OCI-LY7 (cell line): ENCODE measurements at regions not wholly inside any gene's neighbourhood (a gene's known extent, or its start where the extent isn't known, plus 50 kb on each side); places are given as distances from the start of the nearest gene placed in this dataset.

Experiments
- BruUV-seq: library from RNA; stranded (reverse); fragments of 400-500 nt; replicated peaks from 2 replicates; lab custom pipeline; 2021; lab: Mats Ljungman, UMichigan
- CTCF ChIA-PET: fragments of 300-600 bp; sonication (Branson Sonifier 250); formaldehyde crosslinking; loops from one replicate; lab custom pipeline; 2022; ENCODE audit warnings: antibody characterized with exemption; ENCODE audit not compliant: unreplicated experiment; lab: Charles Lee
- POLR2A ChIA-PET: fragments of 300-600 bp; sonication (Branson Sonifier 250); formaldehyde crosslinking; loops from one replicate; lab custom pipeline; 2022; ENCODE audit warnings: antibody characterized with exemption; lab: Charles Lee
- DNase-seq: peaks from one replicate; pipeline ENCODE4 v3.0.0-alpha.2; 2015; ENCODE audit warnings: low spot score
- H2AFZ ChIP-seq: fragments of 200-600 bp; sonication (generic), shearing (Covaris generic); 2 replicates; pipeline ENCODE4 v1.6.1; 2014; ENCODE audit warnings: mild to moderate bottlenecking, antibody characterized with exemption, low read length, moderate library complexity
- H3K27ac ChIP-seq: fragments of 200-600 bp; sonication (generic); 2 replicates; pipeline ENCODE4 v1.5.1; 2014; ENCODE audit warnings: mixed run types, low read depth, mild to moderate bottlenecking, moderate library complexity, low read length, inconsistent platforms; ENCODE audit not compliant: poor library complexity, severe bottlenecking
- H3K36me3 ChIP-seq: fragments of 200-600 bp; sonication (generic); 2 replicates; pipeline ENCODE4 v1.6.1; 2014; ENCODE audit warnings: mild to moderate bottlenecking, antibody characterized with exemption, low read length, moderate library complexity, mixed read lengths; ENCODE audit not compliant: insufficient read depth
- H3K4me1 ChIP-seq: fragments of 200-600 bp; sonication (generic); 2 replicates; pipeline ENCODE4 v1.5.1; 2014; ENCODE audit warnings: mild to moderate bottlenecking, low read length; ENCODE audit not compliant: insufficient read depth, poor library complexity, severe bottlenecking
- H3K4me2 ChIP-seq: fragments of 200-600 bp; sonication (generic); 2 replicates; pipeline ENCODE4 v1.6.1; 2014; ENCODE audit warnings: mild to moderate bottlenecking, low read length
- H3K4me3 ChIP-seq: fragments of 200-600 bp; sonication (generic); 2 replicates; pipeline ENCODE4 v1.5.1; 2014; ENCODE audit warnings: mild to moderate bottlenecking, low read depth, low read length; ENCODE audit not compliant: poor library complexity, severe bottlenecking
- H3K79me2 ChIP-seq: fragments of 200-600 bp; sonication (generic); 2 replicates; pipeline ENCODE4 v1.6.1; 2016; ENCODE audit warnings: low read depth, mild to moderate bottlenecking, low read length, moderate library complexity, mixed read lengths; ENCODE audit not compliant: insufficient read depth
- H3K9me2 ChIP-seq: fragments of 200-600 bp; sonication (generic); 2 replicates; pipeline ENCODE4 v1.6.1; 2016; ENCODE audit warnings: mild to moderate bottlenecking, low read length, mixed read lengths; ENCODE audit not compliant: insufficient read depth
- H3K9me3 ChIP-seq: fragments of 200-600 bp; sonication (generic); 2 replicates; pipeline ENCODE4 v1.6.1; 2014; ENCODE audit warnings: mild to moderate bottlenecking, mixed run types, low read length, mixed read lengths
- H4K20me1 ChIP-seq: fragments of 200-600 bp; sonication (generic); 2 replicates; pipeline ENCODE4 v1.6.1; 2014; ENCODE audit warnings: mild to moderate bottlenecking, antibody characterized with exemption, low read length, moderate library complexity, mixed read lengths; ENCODE audit not compliant: insufficient read depth
- EZH2phosphoT487 ChIP-seq: fragments of 200-600 bp; sonication (generic); IDR thresholded peaks from 2 replicates; pipeline ENCODE4 v1.6.1; 2018; ENCODE audit warnings: low read depth, borderline replicate concordance, mild to moderate bottlenecking, mixed run types, antibody characterized with exemption, low read length, moderate library complexity, mixed read lengths
- intact Hi-C: fragments of 100-400 bp; cut with micrococcal nuclease; formaldehyde crosslinking; loops from one replicate; pipeline ENCODE4 v1.10.0; 2022; ENCODE audit not compliant: unreplicated experiment
- TF ChIP-seq, protein P1 (sequence below): fragments of 200-600 bp; sonication (generic); conservative IDR thresholded peaks from 2 replicates; pipeline ENCODE4 v1.5.1; 2014; ENCODE audit warnings: mild to moderate bottlenecking, antibody characterized with exemption, low read length, moderate library complexity, mixed read lengths

DNA sequence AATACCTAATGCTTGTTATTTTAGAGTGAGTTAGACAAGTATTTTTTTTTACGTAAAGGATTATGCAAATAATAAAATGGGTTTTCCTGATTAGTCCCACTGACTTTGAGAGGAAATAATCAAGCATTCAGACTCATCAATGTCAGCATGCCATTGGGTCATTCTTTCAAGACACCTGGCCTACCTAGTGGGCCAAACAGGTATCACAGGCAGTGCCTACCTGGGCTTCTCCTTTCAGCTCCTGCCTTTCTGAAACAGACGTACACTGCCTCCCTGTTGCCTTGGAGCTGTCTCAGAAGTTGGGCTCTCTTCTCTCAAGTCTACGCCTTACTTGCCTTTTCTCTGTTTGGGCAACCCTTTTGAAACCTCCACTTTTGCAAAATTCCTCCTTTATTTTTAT lies 545.6 kb downstream of the SNAPC1 start:
- TF ChIP-seq, protein P1, sequence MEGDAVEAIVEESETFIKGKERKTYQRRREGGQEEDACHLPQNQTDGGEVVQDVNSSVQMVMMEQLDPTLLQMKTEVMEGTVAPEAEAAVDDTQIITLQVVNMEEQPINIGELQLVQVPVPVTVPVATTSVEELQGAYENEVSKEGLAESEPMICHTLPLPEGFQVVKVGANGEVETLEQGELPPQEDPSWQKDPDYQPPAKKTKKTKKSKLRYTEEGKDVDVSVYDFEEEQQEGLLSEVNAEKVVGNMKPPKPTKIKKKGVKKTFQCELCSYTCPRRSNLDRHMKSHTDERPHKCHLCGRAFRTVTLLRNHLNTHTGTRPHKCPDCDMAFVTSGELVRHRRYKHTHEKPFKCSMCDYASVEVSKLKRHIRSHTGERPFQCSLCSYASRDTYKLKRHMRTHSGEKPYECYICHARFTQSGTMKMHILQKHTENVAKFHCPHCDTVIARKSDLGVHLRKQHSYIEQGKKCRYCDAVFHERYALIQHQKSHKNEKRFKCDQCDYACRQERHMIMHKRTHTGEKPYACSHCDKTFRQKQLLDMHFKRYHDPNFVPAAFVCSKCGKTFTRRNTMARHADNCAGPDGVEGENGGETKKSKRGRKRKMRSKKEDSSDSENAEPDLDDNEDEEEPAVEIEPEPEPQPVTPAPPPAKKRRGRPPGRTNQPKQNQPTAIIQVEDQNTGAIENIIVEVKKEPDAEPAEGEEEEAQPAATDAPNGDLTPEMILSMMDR: no peak
- no peak for TF ChIP-seq EZH2phosphoT487
- intact Hi-C loops: no loop called here
- Histone ChIP-seq H3K36me3 (no peaks in the 10 kb centered on the region), H3K4me1 (no peaks in the 10 kb centered on the region), H3K9me2 (no peaks in the 10 kb centered on the region), H3K9me3 (no peaks in the 10 kb centered on the region), H3K4me3 (no peak overlapping the region), H2AFZ (no peak overlapping the region), H3K27ac (no peak overlapping the region), H4K20me1 (no peaks in the 10 kb centered on the region), H3K4me2 (no peak overlapping the region), H3K79me2 (no peaks in the 10 kb centered on the region)
- ChIA-PET CTCF (no interaction called here), POLR2A (no interaction called here)
- BruUV-seq: no TSS peak
- DNase-seq: no peak

DNA sequence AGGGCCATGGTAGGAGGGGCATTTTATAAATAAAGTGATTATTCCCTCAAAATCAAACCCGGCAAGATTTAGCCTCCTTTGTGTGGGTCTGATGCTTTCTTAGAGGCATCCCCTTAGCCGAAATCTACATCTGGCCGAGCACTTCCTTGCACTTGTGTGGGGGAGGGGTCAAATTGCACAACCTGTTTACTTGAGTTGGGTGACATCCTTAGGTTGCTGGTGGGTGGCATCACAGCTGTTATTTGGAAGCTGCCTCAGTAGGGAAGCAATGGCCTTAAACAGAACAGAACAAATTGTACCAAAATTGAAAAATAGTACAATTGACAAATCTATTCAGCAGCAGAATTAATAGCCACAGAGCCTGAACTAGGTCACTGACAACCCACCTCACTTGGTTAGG lies 546.1 kb downstream of the SNAPC1 start:
- CTCF ChIA-PET: no interaction called here
- TF ChIP-seq, protein P1: no peak
- no peak for TF ChIP-seq EZH2phosphoT487

DNA sequence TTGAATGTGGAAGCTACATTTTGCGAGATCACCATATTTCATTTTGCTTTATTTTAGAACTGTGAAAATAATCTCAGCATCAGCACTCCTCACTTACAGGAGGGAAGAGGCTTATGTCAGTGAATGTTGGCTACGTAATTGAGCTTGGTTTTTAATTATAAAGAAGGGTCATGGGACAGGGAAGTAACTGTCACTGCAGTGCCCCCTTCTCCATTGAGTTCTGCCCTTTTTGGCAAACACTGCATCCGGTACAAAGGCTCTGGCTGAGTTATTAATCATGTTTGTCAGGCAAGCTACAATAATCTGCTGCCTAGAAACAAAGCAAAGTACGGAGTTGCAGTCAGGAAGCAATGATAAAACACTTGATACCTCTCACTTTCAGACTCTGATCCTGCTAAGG lies 546.7 kb downstream of the SNAPC1 start:
- Histone ChIP-seq H3K4me2 (no peak overlapping the region), H3K79me2 (no peaks in the 10 kb centered on the region), H3K9me3 (no peaks in the 10 kb centered on the region), H3K9me2 (no peaks in the 10 kb centered on the region), H3K4me3 (no peak overlapping the region), H3K4me1 (no peaks in the 10 kb centered on the region), H3K27ac (no peak overlapping the region), H4K20me1 (no peaks in the 10 kb centered on the region), H2AFZ (no peak overlapping the region), H3K36me3 (no peaks in the 10 kb centered on the region)
- ChIA-PET POLR2A (no interaction called here), CTCF (no interaction called here)
- intact Hi-C loops: no loop called here
- DNase-seq: no peak
- BruUV-seq: no TSS peak
- no peak for TF ChIP-seq EZH2phosphoT487
- TF ChIP-seq, protein P1: no peak

More for the DNA sequence above, 546.1 kb downstream of the SNAPC1 start:
- Histone ChIP-seq H3K4me2 (no peak overlapping the region), H3K27ac (no peak overlapping the region), H3K36me3 (no peaks in the 10 kb centered on the region), H3K9me2 (no peaks in the 10 kb centered on the region), H3K4me1 (no peaks in the 10 kb centered on the region), H3K9me3 (no peaks in the 10 kb centered on the region), H3K4me3 (no peak overlapping the region), H2AFZ (no peak overlapping the region), H3K79me2 (no peaks in the 10 kb centered on the region), H4K20me1 (no peaks in the 10 kb centered on the region)
- BruUV-seq: no TSS peak
- intact Hi-C loops: no loop called here
- POLR2A ChIA-PET: no interaction called here
- DNase-seq: no peak
